HG02798 (cell line): ENCODE measurements at regions not wholly inside any gene's neighbourhood (a gene's known extent, or its start where the extent isn't known, plus 50 kb on each side); places are given as distances from the start of the nearest gene placed in this dataset.

Source experiments
- ATAC-seq: cut with Tn5 transposase; IDR thresholded peaks from one replicate; pipeline ENCODE4 v1.9.1; 2021; ENCODE audit warnings: mild to moderate bottlenecking; ENCODE audit not compliant: unreplicated experiment, poor library complexity

GRCh38 chr11:19597876-19598275, 114.8 kb upstream of the NAV2 start:
- no peak for ATAC-seq

GRCh38 chr11:19597206-19597605, 115.4 kb upstream of the NAV2 start:
- no peak for ATAC-seq

- no peak for ATAC-seq
Observed at GRCh38 chr11:19595840-19596751, 116.5 kb upstream of the NAV2 start.

GRCh38 chr11:19595499-19595839, 117.2 kb upstream of the NAV2 start:
- ATAC-seq: no peak

GRCh38 chr11:19594326-19594725, 118.3 kb upstream of the NAV2 start:
- no peak for ATAC-seq

GRCh38 chr11:19592842-19593241, 119.8 kb upstream of the NAV2 start:
- ATAC-seq: no peak

GRCh38 chr11:19589567-19590260, 122.9 kb upstream of the NAV2 start:
- ATAC-seq: no peak

- ATAC-seq: no peak
Observed at GRCh38 chr11:19587979-19588378, 124.7 kb upstream of the NAV2 start.

GRCh38 chr11:19580646-19581045, 132.0 kb upstream of the NAV2 start:
- ATAC-seq: no peak

- ATAC-seq: no peak
Observed at GRCh38 chr11:19579957-19580356, 132.7 kb upstream of the NAV2 start.

GRCh38 chr11:19578871-19579270, 133.8 kb upstream of the NAV2 start:
- no peak for ATAC-seq

GRCh38 chr11:19577976-19578619, 134.5 kb upstream of the NAV2 start:
- ATAC-seq: no peak

- no peak for ATAC-seq
Observed at GRCh38 chr11:19577391-19577975, 135.2 kb upstream of the NAV2 start.

- no peak for ATAC-seq
Observed at GRCh38 chr11:19576903-19577302, 135.7 kb upstream of the NAV2 start.

GRCh38 chr11:19576054-19576453, 136.6 kb upstream of the NAV2 start:
- no peak for ATAC-seq

GRCh38 chr11:19574916-19575315, 137.7 kb upstream of the NAV2 start:
- ATAC-seq: no peak

- no peak for ATAC-seq
Observed at GRCh38 chr11:19573666-19574065, 139.0 kb upstream of the NAV2 start.

GRCh38 chr11:19571906-19572305, 140.7 kb upstream of the NAV2 start:
- ATAC-seq: no peak

GRCh38 chr11:19570889-19571288, 141.7 kb upstream of the NAV2 start:
- ATAC-seq: no peak

- ATAC-seq: no peak
Observed at GRCh38 chr11:19567996-19568395, 144.6 kb upstream of the NAV2 start.
